GM19035 (cell line): ENCODE measurements at regions not wholly inside any gene's neighbourhood (a gene's known extent, or its start where the extent isn't known, plus 50 kb on each side); places are given as distances from the start of the nearest gene placed in this dataset.
A peak's percentile ranks its signal among the peaks of the same experiment; 100 is the strongest.
"Not testable (repeated sequence)": the region's sequence is repeated elsewhere in the genome, so short reads cannot be mapped to it uniquely, and the experiment has no call there.

Source experiments
- ATAC-seq: cut with Tn5 transposase; IDR thresholded peaks from one replicate; pipeline ENCODE4 v1.9.1; 2021; ENCODE audit not compliant: unreplicated experiment

GRCh38 chr5:154593071-154593470 is 115.0 kb upstream of the HAND1 start:
- ATAC-seq = no peak

DNA sequence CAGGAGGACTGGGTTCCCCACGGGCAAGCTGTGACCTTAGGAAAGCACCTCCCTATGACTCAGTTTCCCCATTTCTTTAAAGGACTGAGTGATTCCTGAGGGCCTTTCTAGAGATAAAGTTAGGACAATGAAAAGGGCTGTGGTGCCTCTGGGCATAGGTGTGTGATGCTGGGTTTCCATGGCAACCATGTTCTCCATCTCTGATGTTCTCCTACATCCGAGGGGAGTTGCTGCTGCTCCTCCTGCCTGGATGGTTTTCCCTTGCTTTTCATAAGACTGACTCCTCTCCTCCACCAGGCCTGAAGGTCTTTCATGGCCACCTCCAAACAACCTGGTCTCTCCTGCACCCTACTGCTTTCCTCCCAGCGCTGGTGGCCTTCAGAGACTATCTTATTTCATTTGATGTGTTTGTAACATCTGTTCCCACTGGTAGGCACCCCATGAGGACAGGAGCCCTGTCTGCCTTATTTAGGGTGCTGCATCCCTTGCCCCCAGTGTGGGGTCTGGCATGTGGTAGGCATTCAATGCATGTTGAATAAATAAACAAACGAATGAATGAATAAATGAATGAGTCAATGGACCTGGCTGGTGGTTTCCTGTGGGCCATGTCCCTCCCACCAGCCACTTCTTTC is 112.2 kb upstream of the HAND1 start:
- ATAC-seq = no peak

DNA sequence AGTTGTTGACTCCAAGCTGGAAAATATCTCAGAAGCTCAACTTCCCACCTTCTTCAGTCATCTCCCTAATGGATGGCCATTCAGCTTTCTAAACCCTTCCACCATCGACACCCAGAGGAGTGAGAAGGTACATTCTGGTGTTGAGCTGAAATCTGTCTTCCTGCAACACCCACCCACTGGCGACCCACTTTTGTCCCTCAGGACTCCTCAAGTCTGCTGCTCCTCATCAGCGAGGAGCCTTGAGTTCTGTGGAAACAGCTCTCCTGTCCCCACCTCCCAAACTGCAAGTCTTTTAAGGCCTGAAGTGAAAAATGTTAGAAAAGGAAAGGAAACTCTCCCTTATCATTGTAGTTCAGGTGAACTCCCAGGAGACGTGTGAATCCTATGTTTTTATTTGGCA is 111.5 kb upstream of the HAND1 start:
- ATAC-seq = no peak

DNA sequence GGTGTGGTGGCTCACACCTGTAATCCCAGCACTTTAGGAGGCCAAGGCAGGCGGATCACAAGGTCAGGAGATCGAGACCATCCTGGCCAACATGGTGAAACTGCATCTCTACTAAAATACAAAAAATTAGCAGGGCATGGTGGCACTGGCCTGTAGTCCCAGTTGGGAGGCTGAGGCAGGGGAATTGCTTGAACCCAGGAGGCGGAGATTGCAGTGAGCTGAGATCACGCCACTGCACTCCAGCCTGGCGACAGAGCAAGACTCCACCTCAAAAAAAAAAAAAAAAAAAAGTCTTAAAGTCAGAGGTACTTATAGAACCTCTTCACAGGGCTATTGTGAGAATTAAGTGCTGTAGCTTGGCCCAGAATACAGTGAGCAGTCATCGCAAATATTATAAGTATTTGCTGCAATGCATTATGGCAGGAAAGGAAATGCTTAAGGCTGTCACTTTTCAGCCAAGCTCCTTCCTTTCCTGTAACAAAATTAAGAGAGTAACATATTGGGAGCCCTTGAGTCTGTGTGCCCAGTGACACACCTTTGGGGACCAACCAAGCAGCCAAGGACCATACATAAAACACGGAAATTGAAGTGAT is 110.9 kb upstream of the HAND1 start:
- ATAC-seq = not testable (repeated sequence)

DNA sequence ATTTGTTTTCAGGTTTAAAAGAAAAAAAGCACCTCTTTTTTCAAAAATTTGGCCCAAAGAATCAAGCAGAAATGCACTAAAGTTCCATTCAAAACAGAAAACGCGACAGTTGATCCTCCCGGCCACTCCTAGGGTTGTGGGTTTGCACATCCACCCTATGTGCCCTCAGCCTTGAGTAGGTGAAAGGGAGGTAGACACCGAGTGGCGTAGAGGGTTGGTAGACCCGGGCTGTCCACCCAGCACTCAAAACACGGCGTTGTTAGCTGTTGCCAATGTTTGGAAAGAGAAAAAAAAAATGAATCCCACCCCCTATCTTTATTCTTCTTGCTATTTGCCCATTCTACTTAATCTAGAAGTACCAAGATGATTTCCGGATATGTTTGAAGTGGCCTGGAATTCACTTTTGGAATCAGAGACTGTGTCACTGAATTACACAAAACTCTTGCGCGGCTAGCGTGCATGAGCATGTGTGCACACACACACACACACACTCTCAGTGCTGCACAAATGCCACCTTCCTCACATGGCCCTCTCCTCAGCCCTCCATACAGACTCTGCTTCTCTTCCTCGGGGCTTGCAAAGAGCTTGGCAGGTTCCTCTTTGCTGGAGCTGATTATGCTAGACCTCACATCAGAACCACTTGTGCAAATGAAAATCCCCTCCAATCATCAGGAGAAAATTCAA is 110.2 kb upstream of the HAND1 start:
- ATAC-seq = no peak

DNA sequence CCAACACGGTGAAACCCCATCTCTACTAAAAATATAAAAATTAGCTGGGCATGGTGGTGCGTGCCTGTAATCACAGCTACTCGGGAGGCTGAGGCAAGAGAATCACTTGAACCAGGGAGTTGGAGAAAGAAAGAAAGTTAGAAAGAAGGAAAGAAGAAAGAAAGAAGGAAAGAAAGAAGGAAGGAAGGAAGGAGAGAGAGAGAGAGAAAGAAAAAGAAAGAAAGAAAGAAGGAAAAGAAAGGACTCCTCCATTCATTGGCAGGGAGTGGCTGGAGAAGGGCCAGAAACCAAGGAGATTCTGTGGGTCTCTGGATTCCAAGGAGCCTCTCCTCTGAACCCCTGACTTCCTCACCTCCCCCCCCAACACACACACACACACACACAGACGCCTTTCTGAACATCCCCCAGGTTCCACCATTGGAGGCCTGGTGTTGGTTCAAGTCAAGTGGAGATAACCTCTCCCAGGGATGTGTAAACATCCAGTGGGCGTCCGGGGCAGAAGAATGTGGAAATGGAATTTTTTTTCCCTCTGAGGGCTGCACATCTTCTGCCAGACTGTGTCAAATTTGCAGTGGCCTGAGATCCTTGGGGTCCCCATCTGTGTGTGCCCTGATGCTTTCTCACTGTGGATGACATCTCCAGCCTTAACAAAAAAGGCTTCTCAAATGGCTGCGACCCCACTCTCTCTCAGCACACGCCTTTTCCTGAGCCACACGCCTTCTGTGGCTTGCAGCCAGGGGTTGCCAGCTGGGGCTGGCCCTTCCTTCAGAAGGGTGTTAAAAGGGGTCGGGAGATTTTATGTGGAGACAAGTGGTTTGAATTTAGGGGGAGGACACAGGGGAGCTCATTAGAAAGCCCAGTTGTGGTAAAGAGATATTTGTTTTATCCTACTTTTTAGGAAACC is 109.3 kb upstream of the HAND1 start:
- ATAC-seq = no peak

GRCh38 chr5:154583671-154584177 is 105.7 kb upstream of the HAND1 start:
- no peak for ATAC-seq

- ATAC-seq = no peak
These were observed 102.4 kb upstream of the HAND1 start for GRCh38 chr5:154580422-154580821.

DNA sequence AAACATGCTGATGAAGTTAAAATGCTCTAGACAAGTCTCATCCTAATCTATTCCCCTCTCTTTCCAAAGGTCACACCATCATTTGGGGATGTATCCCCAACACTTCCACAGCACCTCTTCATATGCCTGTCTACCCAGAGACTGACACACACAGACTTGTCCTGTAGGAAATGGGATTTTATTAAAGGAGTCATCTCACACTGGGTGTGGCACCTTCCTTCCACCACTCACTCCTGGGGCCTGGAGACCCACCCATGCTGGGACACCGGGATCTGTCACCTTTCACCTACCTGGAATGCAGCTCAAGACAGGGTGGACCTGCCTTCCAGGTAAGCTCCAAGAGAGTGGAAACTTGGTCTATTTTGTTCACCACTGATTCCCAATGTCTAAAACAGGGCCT is 99.4 kb upstream of the HAND1 start:
- ATAC-seq = no peak

DNA sequence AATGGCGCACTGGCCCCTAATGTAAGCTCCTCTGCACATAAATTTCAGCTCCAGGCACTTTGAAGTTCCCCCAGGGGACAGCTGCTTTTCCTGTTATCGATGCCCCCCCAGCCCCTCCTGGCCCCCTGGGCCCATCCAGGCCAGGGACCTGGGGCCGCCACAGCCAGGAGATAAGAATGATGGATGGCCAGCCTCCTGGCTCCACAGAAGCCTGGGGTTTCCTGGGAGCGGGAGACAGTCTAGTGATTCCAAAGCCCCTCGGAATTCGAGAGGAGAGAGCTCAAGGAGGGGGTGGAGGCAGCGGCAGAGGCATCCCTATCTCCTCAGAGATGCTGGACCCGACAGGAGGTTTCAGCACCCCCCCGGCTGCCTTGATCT is 98.4 kb upstream of the HAND1 start:
- ATAC-seq = no peak

- ATAC-seq = peak; percentile 90
These were observed 97.8 kb upstream of the HAND1 start for GRCh38 chr5:154575546-154576428.

GRCh38 chr5:154573011-154573410 is 95.0 kb upstream of the HAND1 start:
- ATAC-seq = no peak

- ATAC-seq = no peak
These were observed 93.5 kb upstream of the HAND1 start for GRCh38 chr5:154571325-154572035.

GRCh38 chr5:154570572-154571324 is 92.7 kb upstream of the HAND1 start:
- ATAC-seq = no peak

DNA sequence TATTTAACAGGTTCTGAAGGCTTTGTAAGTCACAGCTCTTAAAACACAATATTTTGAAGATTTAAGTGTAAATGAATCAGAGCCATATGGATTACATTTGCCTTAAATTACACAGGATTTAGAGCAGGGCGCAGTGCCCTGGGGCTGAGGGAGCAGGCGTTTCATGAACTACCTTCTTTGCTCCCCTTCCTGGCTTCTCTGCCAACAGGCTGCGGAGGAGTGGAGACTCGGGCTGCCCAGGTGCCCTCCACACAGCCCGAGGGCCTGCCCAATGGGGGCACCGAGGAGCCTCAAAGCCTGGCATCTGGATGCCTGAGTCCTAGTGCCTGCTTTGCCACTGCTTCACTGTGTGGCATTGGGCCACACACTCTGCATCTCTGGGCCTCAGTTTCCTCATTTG is 90.6 kb upstream of the HAND1 start:
- no peak for ATAC-seq

DNA sequence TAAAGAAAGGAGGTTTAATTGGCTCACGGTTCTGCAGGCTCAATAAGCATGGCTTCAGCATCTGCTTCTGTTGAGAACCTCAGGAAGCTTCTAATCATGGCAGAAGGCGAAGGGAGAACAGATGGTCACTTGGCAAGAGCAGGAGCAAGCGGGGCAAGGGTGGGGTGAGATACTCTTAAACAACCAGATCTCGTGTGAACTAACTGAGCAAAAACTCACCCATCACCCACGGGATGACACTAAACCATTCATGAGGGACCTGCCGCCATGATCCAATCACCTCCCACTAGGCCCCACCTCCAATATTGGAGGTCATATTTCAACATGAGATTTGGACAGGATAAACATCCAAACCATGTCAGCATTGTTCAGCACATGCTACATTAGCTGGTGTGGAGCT is 89.1 kb upstream of the HAND1 start:
- ATAC-seq = no peak

GRCh38 chr5:154566146-154566680 is 88.2 kb upstream of the HAND1 start:
- ATAC-seq = no peak

DNA sequence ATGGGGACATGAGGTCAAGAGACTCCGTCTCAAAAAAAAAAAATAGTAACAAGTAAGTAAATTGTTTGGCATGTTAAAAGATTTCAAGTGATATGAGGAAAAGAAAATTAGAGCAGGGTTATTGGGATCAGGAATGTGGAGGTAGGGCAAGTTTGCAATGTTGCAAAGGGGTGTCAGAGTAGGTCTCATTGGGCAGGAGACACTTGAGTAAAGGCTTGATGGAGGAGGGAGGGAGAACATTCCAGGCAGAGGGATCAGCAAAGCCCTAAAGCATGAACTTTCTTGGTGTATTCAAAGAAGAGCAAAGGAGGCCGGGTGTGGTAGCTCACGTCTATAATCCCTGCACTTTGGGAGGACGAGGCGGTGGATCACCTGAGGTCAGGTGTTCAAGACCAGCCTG is 87.1 kb upstream of the HAND1 start:
- ATAC-seq = no peak
